Esophagus squamous epithelium (tissue), 4 donors: ENCODE measurements at regions not wholly inside any gene's neighbourhood (a gene's known extent, or its start where the extent isn't known, plus 50 kb on each side); places are given as distances from the start of the nearest gene placed in this dataset.

Experiments used
- POLR2A ChIP-seq, 4 donors: fragments of 450-650 bp; IDR thresholded peaks; one replicate each; pipeline ENCODE4 v1.6.1; 2017; ENCODE audit warnings: antibody characterized with exemption in 4 of 4, mild to moderate bottlenecking in 4 of 4, moderate library complexity in 3 of 4
- TF ChIP-seq, protein P1 (sequence below), 6 experiments: fragments of 450-650 bp in 4 of 6; fragments of 200-600 bp in 2 of 6; sonication (generic) in 2 of 6; IDR thresholded peaks; one replicate each; pipeline ENCODE4 v1.5.1; 2016 to 2019; ENCODE audit warnings: antibody characterized with exemption in 6 of 6, mild to moderate bottlenecking in 4 of 6, moderate library complexity in 4 of 6

- TF ChIP-seq, protein P1, sequence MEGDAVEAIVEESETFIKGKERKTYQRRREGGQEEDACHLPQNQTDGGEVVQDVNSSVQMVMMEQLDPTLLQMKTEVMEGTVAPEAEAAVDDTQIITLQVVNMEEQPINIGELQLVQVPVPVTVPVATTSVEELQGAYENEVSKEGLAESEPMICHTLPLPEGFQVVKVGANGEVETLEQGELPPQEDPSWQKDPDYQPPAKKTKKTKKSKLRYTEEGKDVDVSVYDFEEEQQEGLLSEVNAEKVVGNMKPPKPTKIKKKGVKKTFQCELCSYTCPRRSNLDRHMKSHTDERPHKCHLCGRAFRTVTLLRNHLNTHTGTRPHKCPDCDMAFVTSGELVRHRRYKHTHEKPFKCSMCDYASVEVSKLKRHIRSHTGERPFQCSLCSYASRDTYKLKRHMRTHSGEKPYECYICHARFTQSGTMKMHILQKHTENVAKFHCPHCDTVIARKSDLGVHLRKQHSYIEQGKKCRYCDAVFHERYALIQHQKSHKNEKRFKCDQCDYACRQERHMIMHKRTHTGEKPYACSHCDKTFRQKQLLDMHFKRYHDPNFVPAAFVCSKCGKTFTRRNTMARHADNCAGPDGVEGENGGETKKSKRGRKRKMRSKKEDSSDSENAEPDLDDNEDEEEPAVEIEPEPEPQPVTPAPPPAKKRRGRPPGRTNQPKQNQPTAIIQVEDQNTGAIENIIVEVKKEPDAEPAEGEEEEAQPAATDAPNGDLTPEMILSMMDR (IDR thresholded peaks at IDR 0.05): no peak
- no peak for TF ChIP-seq POLR2A (IDR thresholded peaks at IDR 0.05)
These were observed 156.4 kb downstream of the CD83 start for GRCh38 chr6:14274016-14274415.
